ENCODE measurements at regions not wholly inside any gene's neighbourhood (a gene's known extent, or its start where the extent isn't known, plus 50 kb on each side); places are given as distances from the start of the nearest gene placed in this dataset.

DNA sequence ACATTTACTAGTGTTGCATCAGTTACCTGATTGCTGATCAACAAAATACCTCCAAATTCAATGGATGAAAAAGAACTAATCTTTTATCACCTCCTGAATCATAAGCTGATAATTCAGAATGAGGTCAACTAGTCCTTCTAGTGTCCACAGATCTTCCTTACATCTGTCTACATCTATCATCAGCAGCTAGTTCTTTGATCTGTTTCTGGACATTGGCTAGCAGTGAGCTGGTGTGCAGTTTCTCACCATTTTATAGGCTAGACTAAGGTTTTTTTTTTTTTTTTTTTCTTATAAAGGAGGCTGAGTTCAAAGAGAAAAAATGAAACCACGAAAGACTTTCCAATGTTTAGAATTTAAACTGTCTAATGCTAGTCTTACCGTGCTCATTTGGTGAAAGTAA is 534.3 kb upstream of the ST8SIA4 start:
- Mint-ChIP-seq H3K4me1 (no peaks in the 10 kb centered on the region), H3K4me3 (no peak overlapping the region), H3K36me3 (ENCODE audit: low read depth) (no peaks in the 10 kb centered on the region), H3K27me3 (ENCODE audit: low read depth) (no peaks in the 10 kb centered on the region), H3K27ac (ENCODE audit: unreplicated experiment) (no peak overlapping the region), H3K9me3 (no peaks in the 10 kb centered on the region)
- DNase-seq (ENCODE audit: low read depth, low spot score): no peak
- TF ChIP-seq, protein P1, sequence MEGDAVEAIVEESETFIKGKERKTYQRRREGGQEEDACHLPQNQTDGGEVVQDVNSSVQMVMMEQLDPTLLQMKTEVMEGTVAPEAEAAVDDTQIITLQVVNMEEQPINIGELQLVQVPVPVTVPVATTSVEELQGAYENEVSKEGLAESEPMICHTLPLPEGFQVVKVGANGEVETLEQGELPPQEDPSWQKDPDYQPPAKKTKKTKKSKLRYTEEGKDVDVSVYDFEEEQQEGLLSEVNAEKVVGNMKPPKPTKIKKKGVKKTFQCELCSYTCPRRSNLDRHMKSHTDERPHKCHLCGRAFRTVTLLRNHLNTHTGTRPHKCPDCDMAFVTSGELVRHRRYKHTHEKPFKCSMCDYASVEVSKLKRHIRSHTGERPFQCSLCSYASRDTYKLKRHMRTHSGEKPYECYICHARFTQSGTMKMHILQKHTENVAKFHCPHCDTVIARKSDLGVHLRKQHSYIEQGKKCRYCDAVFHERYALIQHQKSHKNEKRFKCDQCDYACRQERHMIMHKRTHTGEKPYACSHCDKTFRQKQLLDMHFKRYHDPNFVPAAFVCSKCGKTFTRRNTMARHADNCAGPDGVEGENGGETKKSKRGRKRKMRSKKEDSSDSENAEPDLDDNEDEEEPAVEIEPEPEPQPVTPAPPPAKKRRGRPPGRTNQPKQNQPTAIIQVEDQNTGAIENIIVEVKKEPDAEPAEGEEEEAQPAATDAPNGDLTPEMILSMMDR (conservative IDR thresholded peaks at IDR 0.05): no peak

DNA sequence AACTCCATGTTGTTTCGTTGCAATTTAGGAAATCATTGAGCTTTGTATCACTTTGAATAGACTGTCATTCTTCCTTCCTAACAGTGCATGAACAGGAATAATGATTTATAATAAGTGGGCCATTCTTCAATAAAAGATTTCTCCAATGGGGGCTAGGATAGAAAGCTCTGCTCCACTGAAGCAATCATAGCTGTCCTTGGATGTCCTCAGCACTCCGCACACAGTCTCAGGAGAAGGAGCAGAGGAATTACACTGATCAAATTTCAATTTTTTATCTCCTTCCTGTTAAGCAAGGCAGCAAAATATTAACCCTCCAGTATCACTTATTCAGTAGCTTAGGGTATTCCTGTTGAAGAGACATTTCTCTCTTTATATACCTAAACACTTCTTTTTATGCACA is 532.7 kb upstream of the ST8SIA4 start:
- no peak for DNase-seq (ENCODE audit: low read depth, low spot score)
- Mint-ChIP-seq H3K36me3 (ENCODE audit: low read depth) (no peaks in the 10 kb centered on the region), H3K4me1 (no peaks in the 10 kb centered on the region), H3K4me3 (no peak overlapping the region), H3K9me3 (no peaks in the 10 kb centered on the region), H3K27ac (ENCODE audit: unreplicated experiment) (no peak overlapping the region), H3K27me3 (ENCODE audit: low read depth) (no peaks in the 10 kb centered on the region)
- TF ChIP-seq, protein P1 (conservative IDR thresholded peaks at IDR 0.05): no peak

- Mint-ChIP-seq H3K36me3 (ENCODE audit: low read depth) (no peaks in the 10 kb centered on the region), H3K4me3 (no peak overlapping the region), H3K27me3 (ENCODE audit: low read depth) (no peaks in the 10 kb centered on the region), H3K9me3 (no peaks in the 10 kb centered on the region), H3K4me1 (no peaks in the 10 kb centered on the region), H3K27ac (ENCODE audit: unreplicated experiment) (no peak overlapping the region)
- no peak for DNase-seq (ENCODE audit: low read depth, low spot score)
- TF ChIP-seq, protein P1 (conservative IDR thresholded peaks at IDR 0.05): no peak
Observed at GRCh38 chr5:101431201-101431600, 528.1 kb upstream of the ST8SIA4 start.

DNA sequence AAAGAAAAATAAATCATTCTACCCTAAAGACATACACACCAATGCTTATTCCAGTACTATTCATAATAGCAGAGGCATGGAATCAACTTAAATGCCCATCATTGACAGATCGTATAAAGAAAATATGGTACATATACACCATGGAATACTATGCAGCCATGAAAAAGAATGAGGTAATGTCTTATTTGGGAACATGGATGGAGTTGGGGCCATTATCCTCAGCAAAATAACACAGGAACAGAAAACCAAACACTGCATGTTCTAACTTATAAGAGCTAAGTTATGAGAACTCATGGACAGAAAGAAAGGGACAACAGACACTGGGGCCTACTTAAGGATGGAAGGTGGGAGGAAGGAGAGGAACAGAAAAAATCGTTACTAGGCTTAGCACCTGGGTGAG is 527.5 kb upstream of the ST8SIA4 start:
- H3K36me3 Mint-ChIP-seq (ENCODE audit: low read depth): no peaks in the 10 kb centered on the region
- no peak for DNase-seq (ENCODE audit: low read depth, low spot score)
- H3K4me3 Mint-ChIP-seq: no peak overlapping the region
- H3K4me1 Mint-ChIP-seq: no peaks in the 10 kb centered on the region
- H3K9me3 Mint-ChIP-seq: no peaks in the 10 kb centered on the region
- TF ChIP-seq, protein P1 (conservative IDR thresholded peaks at IDR 0.05): no peak
- H3K27ac Mint-ChIP-seq (ENCODE audit: unreplicated experiment): no peak overlapping the region
- no peaks in the 10 kb centered on the region for H3K27me3 Mint-ChIP-seq (ENCODE audit: low read depth)

DNA sequence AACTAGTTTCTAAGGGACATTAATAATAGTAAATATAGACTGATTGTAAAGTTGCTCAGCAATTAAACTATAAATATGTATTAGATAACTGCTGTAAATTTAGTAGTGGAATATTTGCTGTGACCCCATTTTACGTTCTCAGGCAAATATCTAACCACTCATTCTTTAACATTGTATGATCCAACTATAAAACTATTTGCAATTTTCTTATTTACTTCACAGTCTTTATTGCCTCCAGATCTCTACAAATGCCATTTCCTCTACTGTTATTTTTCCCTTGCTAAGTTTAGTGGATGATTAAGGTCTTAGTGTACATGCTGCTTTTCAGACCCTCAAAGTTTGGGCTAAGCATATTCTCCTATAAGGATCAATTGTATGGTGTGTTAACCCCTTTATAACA is 526.2 kb upstream of the ST8SIA4 start:
- Mint-ChIP-seq H3K36me3 (ENCODE audit: low read depth) (no peaks in the 10 kb centered on the region), H3K4me1 (no peaks in the 10 kb centered on the region), H3K27ac (ENCODE audit: unreplicated experiment) (no peak overlapping the region), H3K4me3 (no peak overlapping the region), H3K27me3 (ENCODE audit: low read depth) (no peaks in the 10 kb centered on the region), H3K9me3 (no peaks in the 10 kb centered on the region)
- TF ChIP-seq, protein P1 (conservative IDR thresholded peaks at IDR 0.05): no peak
- DNase-seq (ENCODE audit: low read depth, low spot score): no peak

DNA sequence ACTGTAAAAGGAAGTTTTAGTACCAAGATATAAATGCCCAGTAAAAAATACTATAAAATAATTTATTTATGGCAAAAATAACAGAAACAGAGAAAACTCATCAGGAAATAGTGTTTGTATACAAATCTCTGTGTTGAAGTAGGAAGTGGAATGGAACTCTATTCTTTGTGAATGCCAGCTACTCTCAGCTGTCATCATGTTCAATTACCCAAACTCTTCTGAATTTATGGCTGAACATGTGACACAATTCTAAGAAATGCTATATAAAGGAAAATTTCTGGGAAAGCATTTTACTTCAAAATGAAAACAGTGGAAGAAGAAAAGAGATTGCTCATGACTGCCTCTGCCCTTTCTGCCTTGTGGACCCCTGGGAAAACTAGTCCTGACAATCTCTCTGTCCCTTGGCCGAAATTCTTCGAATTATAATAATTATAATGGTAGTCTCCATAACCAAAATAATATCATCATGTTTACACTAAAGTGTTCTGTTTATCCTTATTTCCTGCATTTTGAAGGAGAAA is 522.3 kb upstream of the ST8SIA4 start:
- DNase-seq (ENCODE audit: low read depth, low spot score): no peak
- H3K36me3 Mint-ChIP-seq (ENCODE audit: low read depth): no peaks in the 10 kb centered on the region
- H3K4me3 Mint-ChIP-seq: no peak overlapping the region
- H3K9me3 Mint-ChIP-seq: no peaks in the 10 kb centered on the region
- TF ChIP-seq, protein P1 (conservative IDR thresholded peaks at IDR 0.05): no peak
- H3K4me1 Mint-ChIP-seq: no peaks in the 10 kb centered on the region
- no peak overlapping the region for H3K27ac Mint-ChIP-seq (ENCODE audit: unreplicated experiment)
- no peaks in the 10 kb centered on the region for H3K27me3 Mint-ChIP-seq (ENCODE audit: low read depth)
